Stimulated activated CD4-positive, alpha-beta T cell treated with anti-CD3 and anti-CD28 coated beads, TNF-alpha, amount 100 ng/mL, for 48 hours (primary cell): ENCODE measurements at regions not wholly inside any gene's neighbourhood (a gene's known extent, or its start where the extent isn't known, plus 50 kb on each side); places are given as distances from the start of the nearest gene placed in this dataset.

Experiments
- DNase-seq, 3 donors: peaks; one replicate each; pipeline ENCODE4 v3.0.0-alpha.2; 2020; ENCODE audit warnings: low read depth in 3 of 3

- DNase-seq: no peak
Measured at GRCh38 chr5:175765858-175766257, 105.5 kb upstream of the CPLX2 start.

GRCh38 chr5:175766963-175767362 is 104.4 kb upstream of the CPLX2 start:
- DNase-seq: no peak

GRCh38 chr5:175772747-175773533 is 98.4 kb upstream of the CPLX2 start:
- DNase-seq: no peak

- no peak for DNase-seq
Measured at GRCh38 chr5:175773534-175774070, 97.8 kb upstream of the CPLX2 start.

- no peak for DNase-seq
Measured at GRCh38 chr5:175775416-175775815, 96.0 kb upstream of the CPLX2 start.

- no peak for DNase-seq
Measured at GRCh38 chr5:175778951-175779503, 92.4 kb upstream of the CPLX2 start.

GRCh38 chr5:175783739-175784138 is 87.6 kb upstream of the CPLX2 start:
- no peak for DNase-seq

GRCh38 chr5:175784230-175784629 is 87.1 kb upstream of the CPLX2 start:
- no peak for DNase-seq

GRCh38 chr5:175785681-175786080 is 85.7 kb upstream of the CPLX2 start:
- DNase-seq: no peak

- DNase-seq: no peak
Measured at GRCh38 chr5:175788155-175788787, 83.1 kb upstream of the CPLX2 start.

- DNase-seq: no peak
Measured at GRCh38 chr5:175789670-175790069, 81.7 kb upstream of the CPLX2 start.

- DNase-seq: no peak
Measured at GRCh38 chr5:175790796-175791195, 80.6 kb upstream of the CPLX2 start.

GRCh38 chr5:175795959-175796358 is 75.4 kb upstream of the CPLX2 start:
- DNase-seq: no peak

- peak; percentile 58 to 76 (median 66) for DNase-seq
Measured at GRCh38 chr5:175796536-175797499, 74.6 kb upstream of the CPLX2 start.

- no peak for DNase-seq
Measured at GRCh38 chr5:175797521-175798038, 73.8 kb upstream of the CPLX2 start.

GRCh38 chr5:175798626-175799025 is 72.8 kb upstream of the CPLX2 start:
- no peak for DNase-seq

GRCh38 chr5:175800656-175801081 is 70.7 kb upstream of the CPLX2 start:
- DNase-seq: no peak

GRCh38 chr5:175802361-175802760 is 69.0 kb upstream of the CPLX2 start:
- no peak for DNase-seq

- no peak for DNase-seq
Measured at GRCh38 chr5:175803254-175803653, 68.1 kb upstream of the CPLX2 start.

- no peak for DNase-seq
Measured at GRCh38 chr5:175803736-175804454, 67.5 kb upstream of the CPLX2 start.
